DND-41 (cell line): ENCODE measurements at regions not wholly inside any gene's neighbourhood (a gene's known extent, or its start where the extent isn't known, plus 50 kb on each side); places are given as distances from the start of the nearest gene placed in this dataset.

Source experiments
- ATAC-seq: fragments of 200-7000 bp; cut with Tn5 transposase; 3 replicates; pipeline ENCODE4 v1.9.1; 2021; ENCODE audit warnings: low read depth; ENCODE audit not compliant: insufficient read depth
- DNase-seq: peaks from one replicate; pipeline ENCODE4 v3.0.0-alpha.2; 2020
- H2AFZ ChIP-seq: 2 replicates; pipeline ENCODE4 v1.6.0; 2012; ENCODE audit warnings: low read depth, low read length
- H3K27ac ChIP-seq: 2 replicates; pipeline ENCODE4 v1.5.1; 2012; ENCODE audit warnings: low read length, inconsistent platforms
- H3K27me3 ChIP-seq: fragments of 200-600 bp; sonication (generic); 2 replicates; pipeline ENCODE4 v1.6.0; 2012; ENCODE audit warnings: low read length, mild to moderate bottlenecking, inconsistent platforms; ENCODE audit not compliant: insufficient read depth, poor library complexity
- H3K36me3 ChIP-seq: 2 replicates; pipeline ENCODE4 v1.5.1; 2012; ENCODE audit warnings: low read length, inconsistent platforms; ENCODE audit not compliant: insufficient read depth
- H3K4me1 ChIP-seq: 2 replicates; pipeline ENCODE4 v1.5.1; 2012; ENCODE audit warnings: mild to moderate bottlenecking, low read length; ENCODE audit not compliant: insufficient read depth
- H3K4me2 ChIP-seq: 2 replicates; pipeline ENCODE4 v1.6.0; 2012; ENCODE audit warnings: mild to moderate bottlenecking, moderate library complexity, low read length, inconsistent platforms; ENCODE audit not compliant: insufficient read depth
- H3K4me3 ChIP-seq, 2 experiments: fragments of 200-600 bp in 1 of 2; shearing (Covaris generic) in 1 of 2; 2 replicates each; pipeline ENCODE4 v1.5.1; 2012 to 2016; ENCODE audit warnings: inconsistent platforms in 2 of 2, low read length in 2 of 2, mild to moderate bottlenecking in 2 of 2, low read depth in 1 of 2, moderate library complexity in 1 of 2
- H3K79me2 ChIP-seq: 2 replicates; pipeline ENCODE4 v1.6.0; 2012; ENCODE audit warnings: low read length, inconsistent platforms; ENCODE audit not compliant: insufficient read depth
- H3K9ac ChIP-seq: 2 replicates; pipeline ENCODE4 v1.6.0; 2012; ENCODE audit warnings: low read depth, mild to moderate bottlenecking, inconsistent platforms, low read length, moderate library complexity
- H3K9me3 ChIP-seq: 2 replicates; pipeline ENCODE4 v1.5.1; 2012; ENCODE audit warnings: low read length, moderate library complexity, mild to moderate bottlenecking, inconsistent platforms; ENCODE audit not compliant: insufficient read depth, severe bottlenecking
- H4K20me1 ChIP-seq: 2 replicates; pipeline ENCODE4 v1.6.0; 2012; ENCODE audit warnings: low read length; ENCODE audit not compliant: insufficient read depth
- CTCF ChIP-seq: IDR thresholded peaks from 2 replicates; pipeline ENCODE4 v1.5.1; 2012; ENCODE audit warnings: borderline replicate concordance, low read length, moderate library complexity, mild to moderate bottlenecking; ENCODE audit not compliant: poor library complexity, severe bottlenecking; ENCODE audit errors: extremely low read depth
- EZH2 ChIP-seq: IDR thresholded peaks from 3 replicates; pipeline ENCODE4 v1.6.1; 2012; ENCODE audit warnings: borderline replicate concordance, low read depth, mild to moderate bottlenecking, moderate library complexity, low read length, inconsistent platforms; ENCODE audit not compliant: severe bottlenecking

GRCh38 chr16:65876624-65877023, 489.9 kb upstream of the CDH5 start:
- TF ChIP-seq CTCF (no peak), EZH2 (no peak)
- H3K79me2 ChIP-seq: no peaks in the 10 kb centered on the region
- no peaks in the 10 kb centered on the region for H4K20me1 ChIP-seq
- H3K27ac ChIP-seq: no peak overlapping the region
- no peak overlapping the region for H3K4me2 ChIP-seq
- H3K9ac ChIP-seq: no peak overlapping the region
- no peak overlapping the region for H3K4me3 ChIP-seq
- H3K36me3 ChIP-seq: no peaks in the 10 kb centered on the region
- H3K4me1 ChIP-seq: no peaks in the 10 kb centered on the region
- no peaks in the 10 kb centered on the region for H3K27me3 ChIP-seq
- no peak for ATAC-seq
- DNase-seq: no peak
- H3K9me3 ChIP-seq: no peaks in the 10 kb centered on the region
- no peak overlapping the region for H2AFZ ChIP-seq

- Histone ChIP-seq H3K9ac (no peak overlapping the region), H4K20me1 (no peaks in the 10 kb centered on the region), H3K4me2 (no peak overlapping the region), H3K36me3 (no peaks in the 10 kb centered on the region), H3K4me1 (no peaks in the 10 kb centered on the region), H3K79me2 (no peaks in the 10 kb centered on the region), H3K9me3 (no peaks in the 10 kb centered on the region), H2AFZ (no peak overlapping the region), H3K4me3 (no peak overlapping the region), H3K27me3 (no peaks in the 10 kb centered on the region), H3K27ac (no peak overlapping the region)
- no peak for TF ChIP-seq EZH2
- TF ChIP-seq CTCF: no peak
- ATAC-seq: no peak
- no peak for DNase-seq
Measured at GRCh38 chr16:65876056-65876408, 490.5 kb upstream of the CDH5 start.

- ATAC-seq: no peak
- H3K4me3 ChIP-seq: no peak overlapping the region
- H3K27me3 ChIP-seq: no peaks in the 10 kb centered on the region
- TF ChIP-seq CTCF: no peak
- TF ChIP-seq EZH2: no peak
- H3K9ac ChIP-seq: no peak overlapping the region
- H3K9me3 ChIP-seq: no peaks in the 10 kb centered on the region
- H3K4me1 ChIP-seq: no peaks in the 10 kb centered on the region
- no peak overlapping the region for H3K27ac ChIP-seq
- no peak overlapping the region for H3K4me2 ChIP-seq
- H3K36me3 ChIP-seq: no peaks in the 10 kb centered on the region
- no peak for DNase-seq
- no peak overlapping the region for H2AFZ ChIP-seq
- H3K79me2 ChIP-seq: no peaks in the 10 kb centered on the region
- H4K20me1 ChIP-seq: no peaks in the 10 kb centered on the region
Measured at GRCh38 chr16:65875381-65876055, 491.0 kb upstream of the CDH5 start.

GRCh38 chr16:65869261-65869660, 497.2 kb upstream of the CDH5 start:
- TF ChIP-seq EZH2 (no peak), CTCF (no peak)

More at GRCh38 chr16:65869261-65869660, 497.2 kb upstream of the CDH5 start:
- Histone ChIP-seq H3K9ac (no peak overlapping the region), H3K27me3 (no peaks in the 10 kb centered on the region), H2AFZ (no peak overlapping the region), H3K27ac (no peak overlapping the region), H3K9me3 (peaks cover 6% of the 10 kb centered on the region), H3K4me2 (no peak overlapping the region), H3K79me2 (no peaks in the 10 kb centered on the region), H3K36me3 (no peaks in the 10 kb centered on the region), H4K20me1 (no peaks in the 10 kb centered on the region), H3K4me1 (no peaks in the 10 kb centered on the region), H3K4me3 (no peak overlapping the region)
- ATAC-seq (no peak), DNase-seq (no peak)
